OCI-LY7 (cell line): ENCODE measurements at regions not wholly inside any gene's neighbourhood (a gene's known extent, or its start where the extent isn't known, plus 50 kb on each side); places are given as distances from the start of the nearest gene placed in this dataset.

Experiments
- BruUV-seq: library from RNA; stranded (reverse); fragments of 400-500 nt; replicated peaks from 2 replicates; lab custom pipeline; 2021; lab: Mats Ljungman, UMichigan
- CTCF ChIA-PET: fragments of 300-600 bp; sonication (Branson Sonifier 250); formaldehyde crosslinking; loops from one replicate; lab custom pipeline; 2022; ENCODE audit warnings: antibody characterized with exemption; ENCODE audit not compliant: unreplicated experiment; lab: Charles Lee
- POLR2A ChIA-PET: fragments of 300-600 bp; sonication (Branson Sonifier 250); formaldehyde crosslinking; loops from one replicate; lab custom pipeline; 2022; ENCODE audit warnings: antibody characterized with exemption; lab: Charles Lee
- DNase-seq: peaks from one replicate; pipeline ENCODE4 v3.0.0-alpha.2; 2015; ENCODE audit warnings: low spot score
- H2AFZ ChIP-seq: fragments of 200-600 bp; sonication (generic), shearing (Covaris generic); 2 replicates; pipeline ENCODE4 v1.6.1; 2014; ENCODE audit warnings: mild to moderate bottlenecking, antibody characterized with exemption, low read length, moderate library complexity
- H3K27ac ChIP-seq: fragments of 200-600 bp; sonication (generic); 2 replicates; pipeline ENCODE4 v1.5.1; 2014; ENCODE audit warnings: mixed run types, low read depth, mild to moderate bottlenecking, moderate library complexity, low read length, inconsistent platforms; ENCODE audit not compliant: poor library complexity, severe bottlenecking
- H3K36me3 ChIP-seq: fragments of 200-600 bp; sonication (generic); 2 replicates; pipeline ENCODE4 v1.6.1; 2014; ENCODE audit warnings: mild to moderate bottlenecking, antibody characterized with exemption, low read length, moderate library complexity, mixed read lengths; ENCODE audit not compliant: insufficient read depth
- H3K4me1 ChIP-seq: fragments of 200-600 bp; sonication (generic); 2 replicates; pipeline ENCODE4 v1.5.1; 2014; ENCODE audit warnings: mild to moderate bottlenecking, low read length; ENCODE audit not compliant: insufficient read depth, poor library complexity, severe bottlenecking
- H3K4me2 ChIP-seq: fragments of 200-600 bp; sonication (generic); 2 replicates; pipeline ENCODE4 v1.6.1; 2014; ENCODE audit warnings: mild to moderate bottlenecking, low read length
- H3K4me3 ChIP-seq: fragments of 200-600 bp; sonication (generic); 2 replicates; pipeline ENCODE4 v1.5.1; 2014; ENCODE audit warnings: mild to moderate bottlenecking, low read depth, low read length; ENCODE audit not compliant: poor library complexity, severe bottlenecking
- H3K79me2 ChIP-seq: fragments of 200-600 bp; sonication (generic); 2 replicates; pipeline ENCODE4 v1.6.1; 2016; ENCODE audit warnings: low read depth, mild to moderate bottlenecking, low read length, moderate library complexity, mixed read lengths; ENCODE audit not compliant: insufficient read depth
- H3K9me2 ChIP-seq: fragments of 200-600 bp; sonication (generic); 2 replicates; pipeline ENCODE4 v1.6.1; 2016; ENCODE audit warnings: mild to moderate bottlenecking, low read length, mixed read lengths; ENCODE audit not compliant: insufficient read depth
- H3K9me3 ChIP-seq: fragments of 200-600 bp; sonication (generic); 2 replicates; pipeline ENCODE4 v1.6.1; 2014; ENCODE audit warnings: mild to moderate bottlenecking, mixed run types, low read length, mixed read lengths
- H4K20me1 ChIP-seq: fragments of 200-600 bp; sonication (generic); 2 replicates; pipeline ENCODE4 v1.6.1; 2014; ENCODE audit warnings: mild to moderate bottlenecking, antibody characterized with exemption, low read length, moderate library complexity, mixed read lengths; ENCODE audit not compliant: insufficient read depth
- EZH2phosphoT487 ChIP-seq: fragments of 200-600 bp; sonication (generic); IDR thresholded peaks from 2 replicates; pipeline ENCODE4 v1.6.1; 2018; ENCODE audit warnings: low read depth, borderline replicate concordance, mild to moderate bottlenecking, mixed run types, antibody characterized with exemption, low read length, moderate library complexity, mixed read lengths
- intact Hi-C: fragments of 100-400 bp; cut with micrococcal nuclease; formaldehyde crosslinking; loops from one replicate; pipeline ENCODE4 v1.10.0; 2022; ENCODE audit not compliant: unreplicated experiment
- TF ChIP-seq, protein P1 (sequence below): fragments of 200-600 bp; sonication (generic); conservative IDR thresholded peaks from 2 replicates; pipeline ENCODE4 v1.5.1; 2014; ENCODE audit warnings: mild to moderate bottlenecking, antibody characterized with exemption, low read length, moderate library complexity, mixed read lengths

DNA sequence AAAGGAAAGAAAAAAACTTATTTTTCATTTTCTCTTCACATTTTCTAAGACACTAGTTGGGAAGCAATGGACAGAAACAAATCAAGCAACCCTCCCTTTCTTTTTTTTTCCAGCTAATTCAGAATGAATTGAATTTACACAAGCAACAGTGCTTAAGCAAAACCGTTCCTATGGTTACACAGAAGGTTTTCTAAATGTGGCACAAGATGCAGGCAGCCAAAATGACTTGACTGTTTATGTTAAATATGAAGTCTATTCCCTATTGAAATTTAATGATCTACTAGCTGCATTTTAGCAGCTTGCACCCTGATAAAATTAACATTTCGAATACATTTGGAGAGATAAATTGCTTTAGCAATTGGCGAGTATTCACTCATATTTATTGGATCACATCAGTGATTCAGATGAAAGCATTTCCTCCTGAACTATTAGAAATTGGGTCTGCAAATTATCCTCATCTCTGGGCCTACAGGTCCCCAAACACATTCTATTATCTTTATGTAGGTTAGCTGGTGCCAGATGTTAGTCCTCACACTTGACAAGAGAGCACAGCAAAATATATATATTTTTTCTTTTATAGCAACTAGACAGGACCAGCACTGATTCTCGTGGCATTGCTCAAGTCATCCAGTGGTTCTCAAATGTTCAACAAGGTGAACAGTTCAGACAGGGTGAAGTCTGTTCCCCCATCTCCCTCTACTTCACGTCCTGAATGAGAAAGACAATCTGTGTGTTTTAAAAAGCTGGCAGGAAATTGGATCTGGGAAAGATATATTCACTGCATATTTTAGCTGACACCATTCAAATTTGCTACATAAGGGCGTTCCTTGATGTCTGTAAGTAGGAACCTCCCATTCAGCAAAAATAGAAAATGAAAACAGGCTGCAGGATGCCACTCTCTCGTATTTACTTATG lies 463.6 kb upstream of the KCNMB2 start:
- TF ChIP-seq, protein P1, sequence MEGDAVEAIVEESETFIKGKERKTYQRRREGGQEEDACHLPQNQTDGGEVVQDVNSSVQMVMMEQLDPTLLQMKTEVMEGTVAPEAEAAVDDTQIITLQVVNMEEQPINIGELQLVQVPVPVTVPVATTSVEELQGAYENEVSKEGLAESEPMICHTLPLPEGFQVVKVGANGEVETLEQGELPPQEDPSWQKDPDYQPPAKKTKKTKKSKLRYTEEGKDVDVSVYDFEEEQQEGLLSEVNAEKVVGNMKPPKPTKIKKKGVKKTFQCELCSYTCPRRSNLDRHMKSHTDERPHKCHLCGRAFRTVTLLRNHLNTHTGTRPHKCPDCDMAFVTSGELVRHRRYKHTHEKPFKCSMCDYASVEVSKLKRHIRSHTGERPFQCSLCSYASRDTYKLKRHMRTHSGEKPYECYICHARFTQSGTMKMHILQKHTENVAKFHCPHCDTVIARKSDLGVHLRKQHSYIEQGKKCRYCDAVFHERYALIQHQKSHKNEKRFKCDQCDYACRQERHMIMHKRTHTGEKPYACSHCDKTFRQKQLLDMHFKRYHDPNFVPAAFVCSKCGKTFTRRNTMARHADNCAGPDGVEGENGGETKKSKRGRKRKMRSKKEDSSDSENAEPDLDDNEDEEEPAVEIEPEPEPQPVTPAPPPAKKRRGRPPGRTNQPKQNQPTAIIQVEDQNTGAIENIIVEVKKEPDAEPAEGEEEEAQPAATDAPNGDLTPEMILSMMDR, result no peak
- TF ChIP-seq EZH2phosphoT487, result no peak
- intact Hi-C loops, result no loop called here
- POLR2A ChIA-PET, result interaction anchor here (0.7 kb wide), 2 partner anchors 39 to 644 kb away, joined by 3 read pairs; no protein-coding TSS in a partner anchor
- Histone ChIP-seq H4K20me1 (no peaks in the 10 kb centered on the region), H3K4me1 (no peaks in the 10 kb centered on the region), H3K9me2 (no peaks in the 10 kb centered on the region), H3K4me3 (no peak overlapping the region), H2AFZ (no peak overlapping the region), H3K9me3 (no peaks in the 10 kb centered on the region), H3K27ac (no peak overlapping the region), H3K79me2 (no peaks in the 10 kb centered on the region), H3K36me3 (no peaks in the 10 kb centered on the region), H3K4me2 (no peak overlapping the region)
- CTCF ChIA-PET, result no interaction called here
- DNase-seq, result no peak
- no TSS peak for BruUV-seq

GRCh38 chr3:178073366-178073765 lies 462.9 kb upstream of the KCNMB2 start:
- H3K79me2 ChIP-seq, result no peaks in the 10 kb centered on the region
- intact Hi-C loops, result no loop called here

More at GRCh38 chr3:178073366-178073765, 462.9 kb upstream of the KCNMB2 start:
- ChIA-PET CTCF (no interaction called here), POLR2A (interaction anchor here (0.7 kb wide), 1 partner anchor 39 kb away, joined by 3 read pairs; no protein-coding TSS in a partner anchor)
- DNase-seq, result no peak
- no peak overlapping the region for H3K27ac ChIP-seq
- H3K36me3 ChIP-seq, result no peaks in the 10 kb centered on the region
- H2AFZ ChIP-seq, result no peak overlapping the region
- no peak overlapping the region for H3K4me3 ChIP-seq
- H4K20me1 ChIP-seq, result no peaks in the 10 kb centered on the region
- TF ChIP-seq, protein P1, result no peak
- no peak for TF ChIP-seq EZH2phosphoT487
- BruUV-seq, result no TSS peak
- no peak overlapping the region for H3K4me2 ChIP-seq
- no peaks in the 10 kb centered on the region for H3K9me3 ChIP-seq
- H3K9me2 ChIP-seq, result no peaks in the 10 kb centered on the region
- no peaks in the 10 kb centered on the region for H3K4me1 ChIP-seq
